T-cell (primary cell): ENCODE measurements at regions not wholly inside any gene's neighbourhood (a gene's known extent, or its start where the extent isn't known, plus 50 kb on each side); places are given as distances from the start of the nearest gene placed in this dataset.
"Not testable (repeated sequence)": the region's sequence is repeated elsewhere in the genome, so short reads cannot be mapped to it uniquely, and the experiment has no call there.

ENCODE experiments used
- ATAC-seq, 4 experiments: fragments of 200-7000 bp in 3 of 4; fragments of 150-1000 bp in 1 of 4; cut with Tn5 transposase; replicated peaks in 1 of 4; 1 replicate in 3 of 4; 2 replicates in 1 of 4; pipeline ENCODE4 v1.10.0; 2021; ENCODE audit warnings: moderate library complexity in 3 of 4, mild to moderate bottlenecking in 2 of 4, moderate number of reproducible peaks in 1 of 4
- CTCF ChIA-PET, 2 donors: fragments of 300-600 bp; sonication (Branson Sonifier 250); formaldehyde crosslinking; loops; one replicate each; lab custom pipeline; 2022; ENCODE audit warnings: antibody characterized with exemption in 2 of 2; lab: Charles Lee
- POLR2A ChIA-PET, 2 donors: fragments of 300-600 bp; sonication (Branson Sonifier 250); formaldehyde crosslinking; loops; one replicate each; lab custom pipeline; 2022; ENCODE audit warnings: antibody characterized with exemption in 2 of 2; lab: Charles Lee
- DNase-seq, 35 experiments: peaks; one replicate each; pipeline versions ENCODE4 v3.0.0 to v3.0.0-alpha.2; 2013 to 2023
- H3K27ac ChIP-seq: one replicate; pipeline ENCODE4 v1.5.1; 2013; ENCODE audit warnings: low read length
- H3K27me3 ChIP-seq, 2 experiments: replicated peaks in 1 of 2; 1 replicate in 1 of 2; 2 replicates in 1 of 2; pipeline versions ENCODE4 v1.6.1 to v1.7.0; 2013; ENCODE audit warnings: low read length in 1 of 2, mixed read lengths in 1 of 2; ENCODE audit not compliant: control insufficient read depth in 2 of 2, insufficient read depth in 2 of 2; ENCODE audit errors: extremely low read depth in 1 of 2
- H3K36me3 ChIP-seq, 2 donors: 1 replicate in 1 of 2; 2 replicates in 1 of 2; pipeline versions ENCODE4 v1.6.1 to v1.7.0; 2013; ENCODE audit warnings: low read length in 1 of 2; ENCODE audit not compliant: control insufficient read depth in 2 of 2, insufficient read depth in 1 of 2; ENCODE audit errors: extremely low read depth in 1 of 2
- H3K4me1 ChIP-seq, 2 experiments: 1 replicate in 1 of 2; 2 replicates in 1 of 2; pipeline versions ENCODE4 v1.6.1 to v1.7.0; 2013; ENCODE audit warnings: low read length in 2 of 2, mixed read lengths in 1 of 2; ENCODE audit not compliant: insufficient read depth in 2 of 2, control insufficient read depth in 1 of 2; ENCODE audit errors: extremely low read depth in 1 of 2
- H3K4me3 ChIP-seq, 2 donors: 1 replicate in 1 of 2; 2 replicates in 1 of 2; pipeline versions ENCODE4 v1.5.1 to v1.7.0; 2013; ENCODE audit warnings: mild to moderate bottlenecking in 2 of 2, low read length in 1 of 2, moderate library complexity in 1 of 2; ENCODE audit not compliant: control insufficient read depth in 1 of 2; ENCODE audit errors: extremely low read depth in 1 of 2
- H3K9me3 ChIP-seq: 2 replicates; pipeline ENCODE4 v1.7.0; 2013
- H3K27ac Mint-ChIP-seq, 2 donors: one replicate each; pipeline ENCODE4 v1.8.0; 2020 to 2021; ENCODE audit warnings: mild to moderate bottlenecking in 2 of 2, mixed read lengths in 2 of 2
- H3K27me3 Mint-ChIP-seq, 2 donors: one replicate each; pipeline ENCODE4 v1.8.0; 2021 to 2022; ENCODE audit warnings: mixed read lengths in 2 of 2
- H3K36me3 Mint-ChIP-seq: one replicate; pipeline ENCODE4 v1.8.0; 2021; ENCODE audit warnings: mixed read lengths
- H3K4me1 Mint-ChIP-seq, 3 donors: one replicate each; pipeline ENCODE4 v1.8.0; 2020 to 2022; ENCODE audit warnings: mixed read lengths in 3 of 3, mild to moderate bottlenecking in 1 of 3
- H3K4me3 Mint-ChIP-seq, 3 donors: one replicate each; pipeline ENCODE4 v1.8.0; 2020 to 2022; ENCODE audit warnings: mild to moderate bottlenecking in 3 of 3, mixed read lengths in 3 of 3, moderate library complexity in 3 of 3
- H3K9me3 Mint-ChIP-seq, 3 donors: one replicate each; pipeline ENCODE4 v1.8.0; 2020 to 2022; ENCODE audit warnings: mixed read lengths in 3 of 3
- WGBS: methylation state at CpG from one replicate; pipeline ENCODE4 v1.1.5; 2013; ENCODE audit warnings: missing lambda C conversion rate; ENCODE audit not compliant: insufficient coverage; 5-methylcytosine and 5-hydroxymethylcytosine counted together

GRCh38 chr9:78142264-78142663 lies 93.6 kb upstream of the CEP78 start:
- POLR2A ChIA-PET = interaction anchor here in 1 of 2 donors (0.6 kb wide), 1 partner anchor 262 kb away, joined by 3 read pairs; no protein-coding TSS in a partner anchor
- H3K4me3 Mint-ChIP-seq, H3K36me3 ChIP-seq, H3K27ac Mint-ChIP-seq, H3K36me3 Mint-ChIP-seq, H3K4me3 ChIP-seq, H3K9me3 ChIP-seq, H3K27me3 Mint-ChIP-seq, CTCF ChIA-PET, ATAC-seq, H3K27me3 ChIP-seq, H3K4me1 Mint-ChIP-seq, H3K4me1 ChIP-seq, H3K27ac ChIP-seq, DNase-seq: not testable (repeated sequence)
- peaks cover 15 to 34% (median 16%) of the 10 kb centered on the region in 3 donors for H3K9me3 Mint-ChIP-seq
- no CpG with 5 or more reads among the region's 3 CpGs for WGBS

GRCh38 chr9:78133751-78134150 lies 102.1 kb upstream of the CEP78 start:
- POLR2A ChIA-PET = interaction anchor here in 1 of 2 donors (0.6 kb wide), 1 partner anchor 42 kb away, joined by 7 read pairs; no protein-coding TSS in a partner anchor
- Mint-ChIP-seq H3K27me3 (peaks cover 0 to 4% of the 10 kb centered on the region in 2 donors), H3K4me3 (no peak overlapping the region), H3K36me3 (no peaks in the 10 kb centered on the region), H3K27ac (no peak overlapping the region), H3K4me1 (peaks cover 15 to 18% (median 16%) of the 10 kb centered on the region in 3 donors), H3K9me3 (peaks cover 0 to 7% (median 3%) of the 10 kb centered on the region in 3 donors)
- Histone ChIP-seq H3K4me1 (peaks cover 0 to 9% of the 10 kb centered on the region in 2 experiments), H3K36me3 (no peaks in the 10 kb centered on the region), H3K9me3 (no peaks in the 10 kb centered on the region), H3K4me3 (no peak overlapping the region), H3K27me3 (no peaks in the 10 kb centered on the region), H3K27ac (no peak overlapping the region)
- DNase-seq = no peak
- CTCF ChIA-PET = no interaction called here
- ATAC-seq = no peak
- WGBS = 40% methylated on average over 1 of the region's 1 CpG

GRCh38 chr9:78132701-78133058 lies 101.1 kb upstream of the GNAQ start:
- Histone ChIP-seq H3K4me1 (peaks cover 0 to 9% of the 10 kb centered on the region in 2 experiments), H3K36me3 (no peaks in the 10 kb centered on the region), H3K27ac (peak overlapping the region; percentile 78), H3K4me3 (peak overlapping the region in 1 of 2 donors; percentile 15), H3K27me3 (no peaks in the 10 kb centered on the region), H3K9me3 (no peaks in the 10 kb centered on the region)
- peaks cover 0 to 5% (median 2%) of the 10 kb centered on the region in 3 donors for H3K9me3 Mint-ChIP-seq
- ChIA-PET POLR2A (no interaction called here), CTCF (interaction anchor here in 1 of 2 donors (0.8 kb wide), 1 partner anchor 14 kb away, joined by 3 read pairs; no protein-coding TSS in a partner anchor)
- H3K4me3 Mint-ChIP-seq = peak overlapping the region; percentile 64 to 69 (median 65)
- DNase-seq (peak in 1 of 35 experiments; percentile 43), ATAC-seq (peak; percentile 45 to 64 (median 59))
- no CpG with 5 or more reads among the region's 2 CpGs for WGBS
- peaks cover 0 to 11% of the 10 kb centered on the region in 2 donors for H3K27me3 Mint-ChIP-seq
- peaks cover 15 to 18% (median 16%) of the 10 kb centered on the region in 3 donors for H3K4me1 Mint-ChIP-seq
- H3K27ac Mint-ChIP-seq = peak overlapping the region; percentile 82 to 93
- H3K36me3 Mint-ChIP-seq = no peaks in the 10 kb centered on the region

- ChIA-PET POLR2A (no interaction called here), CTCF (interaction anchor here (0.6 to 0.8 kb wide), 4 partner anchors 9 to 139 kb away, joined by 3 to 4 read pairs (median 3); no protein-coding TSS in a partner anchor)
- Mint-ChIP-seq H3K36me3 (no peaks in the 10 kb centered on the region), H3K27me3 (peaks cover 0 to 13% of the 10 kb centered on the region in 2 donors), H3K9me3 (no peaks in the 10 kb centered on the region), H3K27ac (peak overlapping the region; percentile 82 to 93), H3K4me1 (peaks cover 15 to 18% (median 16%) of the 10 kb centered on the region in 3 donors), H3K4me3 (peak overlapping the region; percentile 64 to 69 (median 65))
- 100% methylated on average over 1 of the region's 2 CpGs for WGBS
- Histone ChIP-seq H3K36me3 (no peaks in the 10 kb centered on the region), H3K9me3 (no peaks in the 10 kb centered on the region), H3K4me3 (peak overlapping the region in 1 of 2 donors; percentile 15), H3K27me3 (no peaks in the 10 kb centered on the region), H3K27ac (peak overlapping the region; percentile 78), H3K4me1 (peaks cover 0 to 9% of the 10 kb centered on the region in 2 experiments)
- ATAC-seq (no peak), DNase-seq (no peak)
Observed at GRCh38 chr9:78131969-78132700, 100.5 kb upstream of the GNAQ start.

- POLR2A ChIA-PET = interaction anchor here in 1 of 2 donors (0.6 to 0.7 kb wide), 2 partner anchors 55 to 134 kb away, joined by 3 to 4 read pairs; no protein-coding TSS in a partner anchor
- no peak overlapping the region for H3K4me3 Mint-ChIP-seq
- H3K36me3 Mint-ChIP-seq = no peaks in the 10 kb centered on the region
Observed at GRCh38 chr9:78130853-78131252, 99.2 kb upstream of the GNAQ start.

GRCh38 chr9:78130004-78130403 lies 98.4 kb upstream of the GNAQ start:
- H3K9me3 ChIP-seq = no peaks in the 10 kb centered on the region
- H3K4me1 Mint-ChIP-seq = peaks cover 16 to 20% (median 18%) of the 10 kb centered on the region in 3 donors
- H3K27ac Mint-ChIP-seq = no peak overlapping the region
- peaks cover 0 to 13% of the 10 kb centered on the region in 2 donors for H3K27me3 Mint-ChIP-seq
- ChIA-PET CTCF (interaction anchor here in 1 of 2 donors (0.7 kb wide), 1 partner anchor 13 kb away, joined by 3 read pairs; no protein-coding TSS in a partner anchor), POLR2A (no interaction called here)
- H3K9me3 Mint-ChIP-seq = no peaks in the 10 kb centered on the region
- WGBS = 98% methylated on average over 4 of the region's 6 CpGs
- no peaks in the 10 kb centered on the region for H3K36me3 ChIP-seq
- ATAC-seq (no peak), DNase-seq (no peak)
- H3K36me3 Mint-ChIP-seq = no peaks in the 10 kb centered on the region
- peaks cover 0 to 9% of the 10 kb centered on the region in 2 experiments for H3K4me1 ChIP-seq
- H3K4me3 Mint-ChIP-seq = no peak overlapping the region
- no peak overlapping the region for H3K4me3 ChIP-seq
- H3K27me3 ChIP-seq = no peaks in the 10 kb centered on the region
- H3K27ac ChIP-seq = no peak overlapping the region

More at GRCh38 chr9:78130853-78131252, 99.2 kb upstream of the GNAQ start:
- Histone ChIP-seq H3K9me3 (no peaks in the 10 kb centered on the region), H3K4me1 (peaks cover 0 to 9% of the 10 kb centered on the region in 2 experiments), H3K36me3 (no peaks in the 10 kb centered on the region), H3K27me3 (no peaks in the 10 kb centered on the region), H3K4me3 (no peak overlapping the region), H3K27ac (no peak overlapping the region)
- Mint-ChIP-seq H3K4me1 (peaks cover 15 to 18% (median 16%) of the 10 kb centered on the region in 3 donors), H3K9me3 (no peaks in the 10 kb centered on the region), H3K27me3 (peaks cover 0 to 13% of the 10 kb centered on the region in 2 donors), H3K27ac (no peak overlapping the region)
- no peak for ATAC-seq
- CTCF ChIA-PET = interaction anchor here in 1 of 2 donors (0.7 kb wide), 1 partner anchor 14 kb away, joined by 3 read pairs; no protein-coding TSS in a partner anchor
- DNase-seq = no peak
